GM19463 (cell line): ENCODE measurements at regions not wholly inside any gene's neighbourhood (a gene's known extent, or its start where the extent isn't known, plus 50 kb on each side); places are given as distances from the start of the nearest gene placed in this dataset.
"Not testable (repeated sequence)": the region's sequence is repeated elsewhere in the genome, so short reads cannot be mapped to it uniquely, and the experiment has no call there.

Experiments
- ATAC-seq: cut with Tn5 transposase; IDR thresholded peaks from one replicate; pipeline ENCODE4 v1.9.1; 2021; ENCODE audit warnings: mild to moderate bottlenecking, moderate library complexity; ENCODE audit not compliant: unreplicated experiment

DNA sequence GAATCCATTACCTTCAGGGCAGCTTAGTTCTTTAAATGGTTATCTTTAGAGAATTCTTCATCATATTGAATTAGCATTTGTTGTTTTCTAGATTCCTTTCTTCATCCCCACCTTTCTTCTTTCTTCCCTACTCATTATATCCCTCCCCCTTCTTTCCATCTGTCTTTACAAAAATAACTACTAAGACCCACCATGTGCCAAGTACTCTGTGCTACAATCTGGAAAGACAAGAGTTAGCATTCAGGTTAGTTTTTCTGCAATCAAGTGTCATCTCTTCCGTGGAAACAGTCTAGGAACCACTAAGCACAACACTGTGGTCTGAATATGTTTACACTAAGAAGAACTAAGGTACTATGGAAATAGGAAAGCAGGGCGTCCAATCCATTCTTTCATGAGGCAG lies 897.4 kb upstream of the TENM4 start:
- no peak for ATAC-seq

DNA sequence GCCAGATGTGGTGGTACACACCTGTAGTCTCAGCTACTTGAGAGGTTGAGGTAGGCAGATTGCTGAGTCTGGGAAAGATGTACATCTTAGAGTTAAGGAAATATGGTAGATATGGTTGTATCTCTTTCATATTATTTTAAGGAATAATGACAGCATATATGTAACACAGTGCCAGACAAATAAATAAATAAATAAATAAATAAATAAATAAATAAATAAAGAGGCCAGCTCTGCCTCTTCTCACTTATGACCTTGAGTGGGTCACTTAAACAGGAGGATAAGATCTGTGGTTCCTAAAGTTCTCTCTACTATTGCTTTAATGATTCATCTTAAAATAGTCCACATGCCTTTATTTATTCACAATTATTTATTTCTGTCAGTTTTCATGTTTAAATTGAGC lies 890.9 kb upstream of the TENM4 start:
- no peak for ATAC-seq

DNA sequence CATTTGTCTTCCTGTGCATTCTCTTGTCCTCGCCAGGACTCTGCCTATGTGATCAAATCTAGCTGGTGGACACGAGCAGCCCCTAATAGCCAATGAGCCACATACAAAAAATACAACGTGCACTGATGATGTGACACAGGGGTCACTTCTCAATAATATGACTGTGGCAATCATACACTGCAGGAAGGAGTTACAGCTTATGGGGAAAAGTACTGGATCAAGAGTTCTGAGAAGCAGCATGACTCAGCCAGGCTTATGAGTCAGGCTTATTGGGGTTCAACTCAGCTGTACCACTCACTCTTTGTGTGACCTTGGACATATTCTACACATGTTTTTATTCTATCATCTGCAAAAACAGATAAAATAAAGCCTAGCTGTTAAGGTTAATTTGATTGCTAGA lies 889.4 kb upstream of the TENM4 start:
- ATAC-seq, result no peak

DNA sequence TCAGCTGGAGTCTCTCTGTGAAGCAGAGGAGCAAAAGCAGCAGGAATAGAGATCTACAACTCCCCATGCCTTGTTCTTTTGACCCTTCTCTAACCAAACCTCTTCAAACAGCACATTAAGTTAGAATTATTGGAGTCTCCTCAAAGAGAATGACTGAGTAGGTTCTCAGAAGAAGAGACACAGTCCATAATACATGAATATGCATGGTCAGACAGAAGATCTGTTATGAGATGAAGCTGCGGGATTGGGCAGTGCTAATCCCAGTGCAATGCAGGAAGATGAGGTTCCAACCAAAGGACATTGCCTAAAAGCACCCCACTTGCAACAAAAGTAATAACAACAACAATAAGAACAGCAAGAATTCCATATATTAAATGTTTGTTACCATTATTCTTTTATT lies 887.9 kb upstream of the TENM4 start:
- no peak for ATAC-seq

DNA sequence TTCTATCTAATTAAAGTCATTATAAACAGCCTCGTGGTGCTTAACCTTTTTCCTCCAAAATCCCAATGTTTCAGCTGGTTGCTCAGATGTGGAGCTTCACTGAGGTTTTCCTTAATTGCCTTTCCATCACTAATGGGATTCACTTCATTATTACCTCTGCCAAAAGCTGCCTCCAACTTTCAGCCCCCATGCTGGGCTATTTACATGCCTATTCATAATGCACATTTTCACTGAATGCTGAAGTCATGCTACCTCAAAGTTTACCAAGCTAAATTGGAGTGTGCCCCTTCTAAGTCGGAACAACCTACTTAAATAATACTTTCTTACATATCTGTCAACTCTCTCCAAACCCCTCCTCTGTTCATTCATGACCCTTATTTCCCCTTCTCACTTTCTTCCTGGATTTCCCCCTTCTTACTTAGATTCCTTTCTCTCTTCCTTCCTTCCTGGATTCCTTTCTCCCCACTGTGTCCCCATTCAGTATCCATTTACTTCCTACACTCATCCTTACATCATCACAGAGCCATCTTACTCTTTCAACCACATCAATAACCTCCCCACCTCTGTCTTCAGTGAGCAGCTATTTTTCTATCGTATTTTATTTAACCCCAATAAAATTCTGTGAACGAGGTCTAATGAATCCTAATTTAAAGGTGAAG lies 887.3 kb upstream of the TENM4 start:
- no peak for ATAC-seq

DNA sequence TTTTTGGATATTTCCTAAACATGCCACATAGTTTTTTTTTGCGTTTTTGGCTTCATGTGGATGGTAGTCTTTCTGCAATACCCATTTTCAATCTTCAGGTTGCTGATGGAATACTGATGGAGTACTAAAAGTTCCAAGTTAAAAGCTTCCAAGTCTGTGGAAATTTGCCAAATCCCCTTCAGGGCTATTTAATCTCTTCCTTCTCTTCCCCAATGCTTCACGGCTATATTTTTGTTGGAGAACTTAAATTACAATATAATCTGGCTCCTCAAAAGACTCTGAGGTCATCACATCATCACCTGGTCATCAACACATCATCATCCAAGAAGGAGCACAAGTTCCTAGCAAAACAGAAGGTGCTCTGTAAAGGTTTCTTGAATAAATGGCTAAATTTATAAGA lies 881.0 kb upstream of the TENM4 start:
- no peak for ATAC-seq

DNA sequence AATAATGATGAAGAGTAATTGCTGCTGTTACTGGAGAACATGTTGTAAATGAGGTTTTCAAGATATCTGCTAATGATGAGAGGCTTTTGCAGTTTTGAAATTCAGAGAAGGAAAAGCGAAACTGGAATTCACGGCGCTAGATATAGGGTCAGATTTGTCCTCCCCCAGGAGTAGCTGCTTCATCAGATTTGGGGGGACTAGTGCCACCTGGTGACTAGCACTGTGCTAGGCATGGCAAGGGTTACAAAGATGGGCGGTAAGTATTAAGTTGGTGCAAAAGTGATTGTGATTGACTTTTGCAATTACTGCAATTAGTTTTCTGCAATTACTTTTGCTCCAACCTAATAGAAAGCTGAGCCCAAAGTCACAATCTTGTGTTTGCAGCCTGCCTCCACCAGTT lies 879.9 kb upstream of the TENM4 start:
- no peak for ATAC-seq

DNA sequence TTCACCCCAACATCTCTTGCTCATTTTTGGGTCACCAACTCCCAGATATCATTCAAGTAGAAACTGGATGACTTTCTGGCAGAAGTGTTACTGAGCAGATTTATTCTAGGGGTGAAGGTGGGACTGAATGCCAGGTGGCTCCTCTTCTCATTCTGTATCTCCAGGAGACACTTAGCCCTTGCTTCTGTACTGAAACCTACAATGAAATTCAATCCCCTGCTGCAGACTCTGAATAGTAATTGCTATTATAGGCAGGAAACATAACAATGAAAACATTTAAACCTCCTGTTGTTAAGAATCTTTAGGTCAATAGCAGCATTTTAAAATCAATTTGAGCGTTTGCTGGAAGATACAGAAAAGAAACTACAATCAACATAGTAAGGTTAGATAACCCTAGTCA lies 879.4 kb upstream of the TENM4 start:
- no peak for ATAC-seq

DNA sequence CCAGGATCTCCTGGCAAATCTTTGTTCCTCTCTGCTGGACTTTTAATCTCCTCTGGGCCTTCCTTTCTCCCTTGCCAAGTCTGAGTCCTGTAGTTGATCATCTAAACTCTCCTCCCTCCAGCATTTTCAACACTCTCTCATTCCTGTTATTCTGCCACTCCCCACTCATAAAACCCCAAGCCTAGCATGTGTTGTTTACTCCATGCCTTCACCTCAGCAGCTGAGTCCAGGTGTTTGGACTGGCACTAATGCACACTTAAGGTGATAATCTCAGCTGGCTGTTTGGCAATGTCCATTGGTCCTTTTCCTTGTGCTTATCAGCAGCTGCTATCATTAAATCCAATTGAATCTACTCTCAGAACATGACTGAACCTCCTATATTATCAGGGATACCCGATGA lies 876.8 kb upstream of the TENM4 start:
- no peak for ATAC-seq

DNA sequence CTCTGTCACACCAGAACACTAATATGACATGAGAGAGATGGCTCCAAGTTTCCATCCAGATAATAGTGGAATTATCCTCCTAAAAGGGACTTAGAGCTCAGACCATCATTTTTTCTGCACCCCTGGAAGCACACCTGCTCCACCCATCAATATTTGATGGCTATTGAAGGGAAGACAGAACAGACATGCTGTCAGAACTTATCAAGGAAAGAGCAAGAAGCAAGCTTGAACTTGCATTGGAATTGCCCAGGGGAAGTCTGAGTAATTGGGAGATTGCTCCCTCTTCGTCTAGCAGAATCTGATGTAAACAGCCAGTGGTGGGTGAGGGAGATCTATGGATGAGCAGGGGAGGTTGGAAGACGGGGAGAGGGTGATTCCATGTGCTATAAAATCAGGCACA lies 874.4 kb upstream of the TENM4 start:
- ATAC-seq, result no peak

DNA sequence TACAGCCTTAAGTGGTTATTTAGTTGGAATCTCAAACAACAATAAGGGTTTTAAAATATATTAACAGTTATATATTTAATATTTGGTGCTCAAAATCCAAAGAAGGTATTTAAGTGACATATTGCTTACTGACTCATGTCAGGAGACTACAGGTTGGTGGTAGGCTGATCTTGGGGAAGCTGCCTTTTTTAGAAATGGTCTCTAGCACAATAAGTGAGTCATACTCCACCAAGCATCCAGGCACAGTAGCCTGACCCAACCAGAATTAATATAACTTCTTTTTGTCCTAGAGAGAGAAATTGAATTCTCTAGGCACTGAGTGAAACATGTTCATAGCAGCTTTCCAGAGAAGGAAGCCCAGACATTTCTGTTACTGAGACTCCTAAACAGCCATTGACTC lies 868.5 kb upstream of the TENM4 start:
- no peak for ATAC-seq

DNA sequence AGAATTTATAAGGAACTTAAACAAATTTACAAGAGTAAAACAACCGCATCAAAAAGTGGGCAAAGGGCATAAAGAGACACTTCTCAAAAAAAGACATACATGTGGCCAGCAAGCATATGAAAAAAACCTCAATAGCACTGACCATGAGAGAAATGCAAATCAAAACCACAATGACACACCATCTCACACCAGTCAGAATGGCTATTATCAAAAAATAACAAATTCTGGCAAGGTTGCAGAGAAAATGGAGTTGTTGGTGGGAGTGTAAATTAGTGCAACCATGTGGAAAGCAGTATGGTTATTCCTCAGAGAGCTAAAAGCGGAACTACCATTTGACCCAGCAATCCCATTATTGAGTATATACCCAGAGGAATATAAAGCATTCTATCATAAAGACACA lies 866.8 kb upstream of the TENM4 start:
- no peak for ATAC-seq

DNA sequence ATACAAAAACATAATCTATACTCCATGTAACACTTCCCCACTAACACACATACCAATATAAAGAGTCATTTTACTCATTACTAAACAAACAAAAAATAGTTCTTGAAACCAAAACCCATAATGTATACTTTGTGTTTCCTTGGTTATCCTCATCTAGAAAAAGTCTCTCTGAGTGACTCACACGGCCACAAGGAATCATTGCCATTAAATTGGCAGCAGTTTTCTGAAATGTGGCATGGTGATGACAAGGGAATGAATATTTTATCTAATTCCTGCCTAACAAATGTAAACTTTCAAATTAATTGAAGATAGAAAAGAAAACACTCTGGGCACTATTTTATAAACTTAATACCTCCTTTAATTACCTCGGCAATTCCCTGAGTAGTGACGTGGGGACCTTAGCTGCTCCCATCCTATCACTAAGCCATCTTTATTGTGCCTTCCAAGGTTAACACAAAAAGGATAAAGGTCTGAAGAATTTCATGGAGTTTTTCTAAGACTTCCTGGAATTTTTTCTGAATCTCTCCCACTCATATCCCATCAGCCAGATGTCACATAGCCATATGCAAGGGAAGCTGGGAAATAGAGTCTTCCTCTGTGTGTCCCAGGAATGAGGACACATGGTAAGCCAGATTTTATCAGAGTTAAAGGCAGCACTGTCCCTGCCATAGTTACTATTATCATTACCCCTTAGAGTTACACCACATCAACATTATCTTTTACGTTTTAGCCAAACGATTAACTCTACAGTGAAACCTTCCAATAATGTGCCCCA lies 857.2 kb upstream of the TENM4 start:
- ATAC-seq, result no peak

DNA sequence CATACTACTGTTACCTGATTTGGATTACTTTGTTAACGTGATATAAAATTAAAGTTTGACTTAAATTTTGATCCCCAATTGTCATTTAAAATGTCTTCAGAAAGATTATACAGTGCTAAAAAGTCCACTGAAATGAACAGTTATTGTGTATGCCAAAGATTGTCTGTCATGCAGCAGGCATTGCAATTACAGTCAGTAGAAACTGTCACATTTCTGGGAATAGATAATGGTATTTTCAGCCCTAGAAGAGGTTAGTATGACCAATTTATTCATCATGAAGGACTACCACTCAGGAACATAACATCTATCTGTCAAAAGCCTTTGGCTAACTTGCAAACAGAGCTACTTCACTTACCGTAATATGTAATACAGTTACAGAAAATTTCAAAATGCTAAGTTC lies 852.5 kb upstream of the TENM4 start:
- ATAC-seq, result no peak

DNA sequence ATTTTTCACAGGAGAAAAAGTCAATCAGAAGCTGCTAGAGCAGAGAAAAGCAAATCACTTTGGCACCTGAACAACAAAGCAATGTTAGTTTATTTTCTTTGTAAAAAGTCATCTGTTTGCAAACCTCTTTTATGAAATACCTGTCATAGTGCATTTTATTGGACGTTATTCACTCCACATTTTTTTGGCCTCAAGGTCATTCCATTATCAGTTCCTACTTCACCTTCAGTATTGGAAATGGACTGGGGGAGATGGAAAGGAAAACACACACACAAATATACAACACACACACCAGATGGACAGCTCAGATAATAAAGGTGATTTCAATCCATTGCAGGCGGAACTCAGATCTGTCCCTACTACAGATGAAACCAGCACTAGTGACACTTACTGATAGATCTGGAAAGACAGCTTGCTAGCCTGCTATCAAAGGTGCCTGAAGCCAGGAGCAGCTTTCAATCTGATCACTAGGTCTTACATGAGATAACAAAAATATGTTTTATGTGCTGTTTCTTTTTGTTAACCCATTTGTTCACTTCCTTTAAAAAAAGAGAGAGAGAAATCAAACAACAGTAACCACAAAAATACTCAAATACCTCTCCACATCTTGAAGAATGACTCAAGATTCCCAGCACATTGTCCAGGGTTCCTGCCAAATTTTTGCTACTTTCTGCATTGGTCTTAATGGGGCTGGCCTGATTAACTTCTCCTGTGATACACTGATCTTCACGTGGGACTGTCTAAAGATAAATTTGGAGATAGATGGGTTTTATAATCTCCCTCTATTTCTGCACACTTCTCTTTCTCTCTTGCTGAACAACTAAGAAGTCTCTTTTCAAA lies 844.3 kb upstream of the TENM4 start:
- ATAC-seq, result no peak

DNA sequence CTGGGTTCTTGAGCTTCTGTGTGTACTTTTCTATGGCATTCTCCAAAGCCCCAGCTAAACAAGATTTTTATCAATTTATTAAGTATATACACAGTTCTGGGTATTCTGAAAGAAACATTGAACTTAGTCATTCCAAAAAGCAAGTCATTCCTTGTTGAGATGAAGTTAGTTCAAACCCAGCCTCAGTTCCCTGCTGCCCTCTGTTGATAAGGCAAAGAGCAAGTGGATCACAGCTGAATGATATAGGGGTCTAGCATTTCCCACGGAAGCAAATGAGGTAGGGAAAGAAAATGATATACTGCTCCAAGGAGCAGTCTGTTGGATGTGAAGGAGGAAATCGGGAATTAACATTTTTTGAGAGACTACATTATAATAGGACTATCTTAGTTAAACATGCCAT lies 841.8 kb upstream of the TENM4 start:
- no peak for ATAC-seq

DNA sequence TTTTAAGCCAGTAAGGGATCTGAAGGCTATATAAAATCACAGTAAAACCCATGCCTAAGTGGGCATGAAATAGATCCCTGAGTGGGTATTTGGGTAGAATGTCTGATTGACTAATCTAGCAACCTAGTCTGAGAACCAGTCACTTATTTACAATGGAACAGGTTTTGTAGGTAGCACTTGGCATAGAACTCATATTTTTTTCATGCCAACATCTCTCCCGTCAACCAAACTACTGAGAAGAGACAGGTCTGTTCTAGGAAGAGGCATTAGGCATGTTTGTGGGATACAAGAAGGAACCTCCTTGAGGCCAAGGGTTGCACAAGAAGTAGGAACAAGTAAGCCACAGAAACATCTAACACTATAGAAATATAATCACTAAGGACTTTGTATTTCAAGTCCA lies 840.4 kb upstream of the TENM4 start:
- no peak for ATAC-seq

DNA sequence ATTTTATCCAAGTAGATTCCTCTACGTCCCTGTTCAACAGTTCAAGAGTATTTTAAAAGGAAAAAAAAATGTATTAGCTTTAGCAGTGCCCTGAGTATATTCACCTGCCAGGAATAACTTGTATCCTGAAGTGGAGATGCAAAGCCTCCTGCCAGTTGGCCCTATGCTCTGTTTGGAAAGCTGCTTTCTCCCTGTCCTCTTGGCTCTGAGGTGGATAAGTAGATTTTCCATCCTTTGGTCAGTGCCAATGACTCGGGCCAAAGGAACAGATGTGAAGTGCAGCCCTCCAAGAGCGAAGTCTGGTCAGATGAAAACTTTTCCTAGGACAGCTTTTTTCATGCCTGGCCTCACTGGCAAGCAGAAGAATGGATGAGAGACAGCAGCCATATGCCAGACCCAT lies 839.9 kb upstream of the TENM4 start:
- ATAC-seq, result no peak

DNA sequence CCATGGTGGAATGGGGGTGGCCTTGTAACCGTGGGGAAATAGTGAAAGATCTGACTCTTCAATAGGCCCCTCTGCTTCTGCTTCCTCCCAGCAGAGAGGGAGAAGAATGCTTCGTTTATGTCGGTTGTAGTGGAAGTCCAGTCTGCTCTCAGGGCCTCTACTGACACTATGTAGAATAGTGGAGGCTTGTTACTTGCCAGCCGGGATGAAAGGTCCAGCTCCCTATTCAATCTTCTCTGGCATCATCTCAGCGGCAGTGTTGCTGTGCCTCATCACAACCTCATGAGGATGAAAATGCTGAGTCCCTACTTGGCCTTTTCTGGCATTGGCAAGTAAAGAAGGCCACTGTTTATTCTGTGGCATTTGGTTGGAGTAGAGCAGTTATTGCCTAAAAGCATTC lies 820.9 kb upstream of the TENM4 start:
- no peak for ATAC-seq

DNA sequence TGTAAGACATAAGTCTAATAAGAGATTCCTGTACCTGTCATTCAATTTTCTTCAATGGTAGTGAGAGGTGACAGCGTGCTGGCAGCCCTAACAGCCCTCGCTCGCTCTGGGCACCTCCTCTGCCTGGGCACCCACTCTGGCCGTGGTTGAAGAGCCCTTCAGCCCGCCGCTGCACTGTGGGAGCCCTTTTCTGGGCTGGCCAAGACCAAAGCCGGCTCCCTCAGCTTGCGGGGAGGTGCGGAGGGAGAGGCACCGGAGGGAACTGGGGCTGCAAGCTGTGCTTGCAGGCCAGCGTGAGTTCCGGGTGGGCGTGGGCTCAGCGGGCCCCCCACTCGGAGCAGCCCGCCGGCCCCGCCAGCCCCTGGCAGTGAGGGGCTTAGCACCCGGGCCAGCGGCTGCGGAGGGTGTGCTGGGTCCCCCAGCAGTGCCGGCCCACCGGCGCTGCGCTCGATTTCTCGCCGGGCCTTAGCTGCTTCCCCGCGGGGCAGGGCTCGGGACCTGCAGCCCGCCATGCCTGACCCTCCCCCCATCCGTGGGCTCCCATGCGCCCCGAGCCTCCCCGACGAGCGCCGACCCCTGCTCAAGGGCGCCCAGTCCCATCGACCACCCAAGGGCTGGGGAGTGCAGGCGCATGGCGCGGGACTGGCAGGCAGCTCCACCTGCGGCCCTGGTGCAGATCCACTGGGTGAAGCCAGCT lies 816.6 kb upstream of the TENM4 start:
- not testable (repeated sequence) for ATAC-seq

DNA sequence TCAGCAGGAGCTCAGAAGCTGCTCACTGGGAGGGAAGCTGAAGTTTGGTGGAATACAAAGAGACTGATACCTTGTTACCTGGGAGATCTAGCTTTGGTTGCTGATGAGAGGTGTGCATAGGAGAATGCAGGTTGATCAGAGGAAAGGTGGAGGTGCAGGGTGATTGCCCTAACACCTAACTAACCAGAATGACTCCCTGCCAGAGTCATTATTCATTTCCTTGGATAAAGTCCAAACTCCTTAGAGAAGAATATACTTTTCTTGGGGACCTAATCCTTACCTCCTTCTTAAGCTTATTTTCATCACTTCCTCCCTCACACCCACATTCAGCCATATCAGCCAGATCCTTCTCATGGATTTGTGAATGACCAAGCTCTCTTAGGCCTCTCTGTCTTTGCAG lies 814.2 kb upstream of the TENM4 start:
- no peak for ATAC-seq
